Uterus (tissue), 2 donors: ENCODE measurements at regions not wholly inside any gene's neighbourhood (a gene's known extent, or its start where the extent isn't known, plus 50 kb on each side); places are given as distances from the start of the nearest gene placed in this dataset.

Source experiments
- CTCF ChIP-seq, 4 experiments: fragments of 200-600 bp in 2 of 4; fragments of 450-650 bp in 2 of 4; sonication (generic) in 2 of 4; IDR thresholded peaks; one replicate each; pipeline ENCODE4 v1.5.1; 2016 to 2019; ENCODE audit warnings: antibody characterized with exemption in 4 of 4, mild to moderate bottlenecking in 2 of 4, moderate library complexity in 1 of 4
- POLR2A ChIP-seq, 2 donors: fragments of 450-650 bp; IDR thresholded peaks; one replicate each; pipeline ENCODE4 v1.6.1; 2016; ENCODE audit warnings: antibody characterized with exemption in 2 of 2, mild to moderate bottlenecking in 1 of 2, moderate library complexity in 1 of 2

- no peak for TF ChIP-seq CTCF (IDR thresholded peaks at IDR 0.05)
- no peak for TF ChIP-seq POLR2A (IDR thresholded peaks at IDR 0.05)
Observed at GRCh38 chr20:19834783-19835182, 76.7 kb downstream of the RIN2 start.
